ENCODE measurements at regions not wholly inside any gene's neighbourhood (a gene's known extent, or its start where the extent isn't known, plus 50 kb on each side); places are given as distances from the start of the nearest gene placed in this dataset.

DNA sequence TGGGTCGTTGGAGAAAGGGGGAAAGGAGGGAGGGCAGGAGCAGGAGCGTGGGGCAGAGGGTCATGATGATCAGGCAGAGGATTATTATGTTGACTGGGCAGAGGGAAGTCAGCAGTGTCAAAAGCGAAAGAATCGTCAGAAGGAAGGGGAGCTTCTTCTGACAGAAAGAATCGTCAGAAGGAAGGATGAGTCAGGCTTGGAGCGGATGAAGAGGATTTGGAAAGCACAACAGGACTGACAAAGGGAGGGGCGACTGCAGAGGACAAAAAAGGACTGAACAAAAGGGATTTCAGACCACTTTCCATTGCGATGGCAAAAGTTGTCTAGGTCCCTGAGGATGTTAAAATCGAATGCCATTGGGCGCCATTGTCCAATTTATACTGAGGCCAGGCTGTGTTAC lies 1053.5 kb downstream of the SI start:
- Histone ChIP-seq H3K36me3 (replicated peaks in 1 of 2; ENCODE audit: control insufficient read depth in 1 of 2, insufficient read depth in 2 of 2, low read length in 1 of 2) (no peaks in the 10 kb centered on the region), H3K9me2 (no peaks in the 10 kb centered on the region), H4K20me1 (ENCODE audit: insufficient read depth) (no peaks in the 10 kb centered on the region), H3K9ac (no peak overlapping the region), H3K9me3 (no peaks in the 10 kb centered on the region; the same call in 1 of the 2 replicates), H3K27me3 (ENCODE audit: insufficient read depth) (no peaks in the 10 kb centered on the region), H3K79me2 (ENCODE audit: insufficient read depth) (no peaks in the 10 kb centered on the region), H2AFZ (ENCODE audit: low read depth) (no peak overlapping the region), H3F3A (replicated peaks; ENCODE audit: insufficient read depth) (no peaks in the 10 kb centered on the region), H3K4me1 (ENCODE audit: control insufficient read depth in 1 of 2, insufficient read depth in 2 of 2, low read depth in 1 of 2, low read length in 1 of 2) (no peaks in the 10 kb centered on the region), H3K27ac (ENCODE audit: low read depth in 2 of 2, low read length in 1 of 2) (no peak overlapping the region), H3K4me3 (ENCODE audit: low read depth in 2 of 2, low read length in 1 of 2) (no peak overlapping the region), H3K4me2 (no peak overlapping the region)
- ChIA-PET CTCF (no interaction called here), POLR2A (no interaction called here)
- WGBS (ENCODE audit: low lambda C conversion rate) = 37% methylated on average over 10 of the region's 10 CpGs
- TF ChIP-seq POLR2AphosphoS5 (IDR thresholded peaks at IDR 0.05; ENCODE audit: low read depth, low read length) (no peak), YY1 (IDR thresholded peaks at IDR 0.05; ENCODE audit: low read depth) (no peak), SIN3A (IDR thresholded peaks at IDR 0.05; ENCODE audit: borderline replicate concordance, low read depth, low read length) (no peak), RXRA (IDR thresholded peaks at IDR 0.05; ENCODE audit: borderline replicate concordance, low read depth) (no peak), RFX5 (IDR thresholded peaks at IDR 0.05; ENCODE audit: low read length) (no peak), GATA2 (CRISPR knock-in tag; IDR thresholded peaks at IDR 0.05) (no peak), FOSL2 (IDR thresholded peaks at IDR 0.05; ENCODE audit: borderline replicate concordance, low read depth) (no peak), JUND (IDR thresholded peaks at IDR 0.05) (no peak), NRF1 (IDR thresholded peaks at IDR 0.05; ENCODE audit: low read depth, low read length) (no peak), NFIC (IDR thresholded peaks at IDR 0.05; ENCODE audit: borderline replicate concordance) (no peak), MEF2A (IDR thresholded peaks at IDR 0.05; ENCODE audit: borderline replicate concordance, low read depth) (no peak), TCF12 (IDR thresholded peaks at IDR 0.05) (no peak), EZH2phosphoT487 (IDR thresholded peaks at IDR 0.05; ENCODE audit: borderline replicate concordance, low read depth) (no peak)
- TF ChIP-seq, protein P1, sequence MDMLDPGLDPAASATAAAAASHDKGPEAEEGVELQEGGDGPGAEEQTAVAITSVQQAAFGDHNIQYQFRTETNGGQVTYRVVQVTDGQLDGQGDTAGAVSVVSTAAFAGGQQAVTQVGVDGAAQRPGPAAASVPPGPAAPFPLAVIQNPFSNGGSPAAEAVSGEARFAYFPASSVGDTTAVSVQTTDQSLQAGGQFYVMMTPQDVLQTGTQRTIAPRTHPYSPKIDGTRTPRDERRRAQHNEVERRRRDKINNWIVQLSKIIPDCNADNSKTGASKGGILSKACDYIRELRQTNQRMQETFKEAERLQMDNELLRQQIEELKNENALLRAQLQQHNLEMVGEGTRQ (IDR thresholded peaks at IDR 0.05; ENCODE audit: borderline replicate concordance, low read depth, low read length) = no peak
- TF ChIP-seq, protein P2, sequence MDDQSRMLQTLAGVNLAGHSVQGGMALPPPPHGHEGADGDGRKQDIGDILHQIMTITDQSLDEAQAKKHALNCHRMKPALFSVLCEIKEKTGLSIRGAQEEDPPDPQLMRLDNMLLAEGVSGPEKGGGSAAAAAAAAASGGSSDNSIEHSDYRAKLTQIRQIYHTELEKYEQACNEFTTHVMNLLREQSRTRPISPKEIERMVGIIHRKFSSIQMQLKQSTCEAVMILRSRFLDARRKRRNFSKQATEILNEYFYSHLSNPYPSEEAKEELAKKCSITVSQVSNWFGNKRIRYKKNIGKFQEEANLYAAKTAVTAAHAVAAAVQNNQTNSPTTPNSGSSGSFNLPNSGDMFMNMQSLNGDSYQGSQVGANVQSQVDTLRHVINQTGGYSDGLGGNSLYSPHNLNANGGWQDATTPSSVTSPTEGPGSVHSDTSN (IDR thresholded peaks at IDR 0.05) = no peak
- DNase-seq = no peak

DNA sequence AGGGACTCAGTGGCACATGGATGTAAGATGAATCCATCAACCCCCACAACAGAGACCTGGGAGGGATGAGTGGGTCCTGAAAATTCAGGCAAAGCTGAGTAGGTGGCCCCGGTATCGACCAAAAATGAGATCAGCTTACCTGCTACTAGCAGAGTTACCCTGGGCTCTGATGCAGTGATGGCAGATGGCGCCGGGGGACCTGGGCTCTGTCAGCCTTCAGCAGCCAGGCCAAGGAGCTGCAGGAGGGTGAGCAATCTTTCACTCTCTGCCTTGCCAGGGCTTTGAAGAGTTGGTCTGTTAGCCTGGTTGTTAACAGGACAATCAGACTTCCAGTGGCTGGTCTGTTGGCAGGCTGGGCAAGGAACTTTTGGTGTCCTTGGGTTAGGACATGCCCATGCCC lies 1054.8 kb downstream of the SI start:
- Histone ChIP-seq H3K4me1 (ENCODE audit: control insufficient read depth in 1 of 2, insufficient read depth in 2 of 2, low read depth in 1 of 2, low read length in 1 of 2) (no peaks in the 10 kb centered on the region), H3K9me2 (no peaks in the 10 kb centered on the region), H3K9me3 (no peaks in the 10 kb centered on the region; the same call in 1 of the 2 replicates), H3F3A (replicated peaks; ENCODE audit: insufficient read depth) (no peaks in the 10 kb centered on the region), H3K4me3 (ENCODE audit: low read depth in 2 of 2, low read length in 1 of 2) (no peak overlapping the region), H2AFZ (ENCODE audit: low read depth) (no peak overlapping the region), H3K9ac (no peak overlapping the region), H3K27ac (ENCODE audit: low read depth in 2 of 2, low read length in 1 of 2) (no peak overlapping the region), H3K79me2 (ENCODE audit: insufficient read depth) (no peaks in the 10 kb centered on the region), H3K36me3 (replicated peaks in 1 of 2; ENCODE audit: control insufficient read depth in 1 of 2, insufficient read depth in 2 of 2, low read length in 1 of 2) (no peaks in the 10 kb centered on the region), H3K4me2 (no peak overlapping the region), H4K20me1 (ENCODE audit: insufficient read depth) (no peaks in the 10 kb centered on the region), H3K27me3 (ENCODE audit: insufficient read depth) (no peaks in the 10 kb centered on the region)
- CTCF ChIA-PET = no interaction called here
- TF ChIP-seq TAF1 (IDR thresholded peaks at IDR 0.05; ENCODE audit: borderline replicate concordance, low read depth, low read length) (no peak), TEAD4 (IDR thresholded peaks at IDR 0.05; ENCODE audit: borderline replicate concordance, insufficient read depth) (no peak), YY1 (IDR thresholded peaks at IDR 0.05; ENCODE audit: low read depth) (no peak), NRF1 (IDR thresholded peaks at IDR 0.05; ENCODE audit: low read depth, low read length) (no peak), SIN3A (IDR thresholded peaks at IDR 0.05; ENCODE audit: borderline replicate concordance, low read depth, low read length) (no peak), SMC3 (IDR thresholded peaks at IDR 0.05; ENCODE audit: low read depth, low read length) (no peak), FOXM1 (IDR thresholded peaks at IDR 0.05; ENCODE audit: low read depth) (no peak)
- TF ChIP-seq, protein P3, sequence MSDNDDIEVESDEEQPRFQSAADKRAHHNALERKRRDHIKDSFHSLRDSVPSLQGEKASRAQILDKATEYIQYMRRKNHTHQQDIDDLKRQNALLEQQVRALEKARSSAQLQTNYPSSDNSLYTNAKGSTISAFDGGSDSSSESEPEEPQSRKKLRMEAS (IDR thresholded peaks at IDR 0.05; ENCODE audit: low read depth) = no peak
- TF ChIP-seq, protein P4, sequence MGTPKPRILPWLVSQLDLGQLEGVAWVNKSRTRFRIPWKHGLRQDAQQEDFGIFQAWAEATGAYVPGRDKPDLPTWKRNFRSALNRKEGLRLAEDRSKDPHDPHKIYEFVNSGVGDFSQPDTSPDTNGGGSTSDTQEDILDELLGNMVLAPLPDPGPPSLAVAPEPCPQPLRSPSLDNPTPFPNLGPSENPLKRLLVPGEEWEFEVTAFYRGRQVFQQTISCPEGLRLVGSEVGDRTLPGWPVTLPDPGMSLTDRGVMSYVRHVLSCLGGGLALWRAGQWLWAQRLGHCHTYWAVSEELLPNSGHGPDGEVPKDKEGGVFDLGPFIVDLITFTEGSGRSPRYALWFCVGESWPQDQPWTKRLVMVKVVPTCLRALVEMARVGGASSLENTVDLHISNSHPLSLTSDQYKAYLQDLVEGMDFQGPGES (IDR thresholded peaks at IDR 0.05; ENCODE audit: low read depth, low read length) = no peak
- POLR2A ChIA-PET = no interaction called here
- no peak for DNase-seq
- WGBS (ENCODE audit: low lambda C conversion rate) = 42% methylated on average over 3 of the region's 4 CpGs

All from SK-N-SH (cell line).